ENCODE measurements at regions not wholly inside any gene's neighbourhood (a gene's known extent, or its start where the extent isn't known, plus 50 kb on each side); places are given as distances from the start of the nearest gene placed in this dataset.

DNA sequence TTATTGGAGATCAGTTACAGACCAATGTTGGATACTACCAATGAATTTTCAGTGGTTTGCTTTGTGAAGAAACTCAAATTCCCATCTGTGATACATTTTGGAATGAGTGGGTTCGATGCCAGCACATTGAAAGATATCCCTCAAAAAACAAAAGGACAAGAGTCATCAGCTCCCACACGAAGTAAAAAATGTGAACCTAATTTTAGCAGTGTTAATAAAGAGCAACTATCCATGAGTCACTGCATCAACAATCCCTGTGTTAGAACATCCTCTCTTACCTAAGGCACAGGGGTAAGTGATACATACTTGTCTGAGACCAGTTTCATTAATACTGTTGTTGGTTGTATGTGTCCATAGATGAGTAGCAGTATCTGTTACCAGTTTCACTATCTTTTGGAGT lies 551.8 kb upstream of the SOX11 start:
- Histone ChIP-seq H3K4me1 (ENCODE audit: control insufficient read depth, insufficient read depth, low read length) (no peaks in the 10 kb centered on the region), H3K79me2 (ENCODE audit: control insufficient read depth, insufficient read depth, low read length) (no peaks in the 10 kb centered on the region), H4K20me1 (ENCODE audit: control insufficient read depth, insufficient read depth) (no peaks in the 10 kb centered on the region), H3K36me3 (ENCODE audit: control insufficient read depth in 2 of 2, insufficient read depth in 2 of 2, low read length in 1 of 2) (no peaks in the 10 kb centered on the region), H2AFZ (ENCODE audit: control insufficient read depth, low read depth, low read length) (no peak overlapping the region), H3K27me3 (replicated peaks in 1 of 2; ENCODE audit: control insufficient read depth in 2 of 2, insufficient read depth in 2 of 2, low read length in 1 of 2) (no peaks in the 10 kb centered on the region), H3K9me3 (replicated peaks; ENCODE audit: control insufficient read depth, insufficient read depth, low read length) (no peaks in the 10 kb centered on the region), H3K9ac (ENCODE audit: control insufficient read depth, insufficient read depth, low read length) (no peak overlapping the region), H3K4me2 (ENCODE audit: control insufficient read depth, insufficient read depth) (no peak overlapping the region), H3K4me3 (no peak overlapping the region), H3K27ac (ENCODE audit: control insufficient read depth, insufficient read depth) (no peak overlapping the region)
- no peak for ATAC-seq
- ChIA-PET POLR2A (no interaction called here), SMC1A (ENCODE audit: uncharacterized antibody, unreplicated experiment) (no interaction called here), RAD21 (ENCODE audit: unreplicated experiment) (no interaction called here), CTCF (no interaction called here)
- no TSS peak for BruUV-seq (replicated peaks)
- no peak for TF ChIP-seq STAT3 (IDR thresholded peaks at IDR 0.05; ENCODE audit: low read depth, low read length)
- TF ChIP-seq IKZF1 (conservative IDR thresholded peaks at IDR 0.05), result no peak
- no peak for TF ChIP-seq BACH1 (IDR thresholded peaks at IDR 0.05; ENCODE audit: borderline replicate concordance)
- TF ChIP-seq RAD21 (IDR thresholded peaks at IDR 0.05; ENCODE audit: insufficient read depth, low read depth, low read length), result no peak
- TF ChIP-seq, protein P1, sequence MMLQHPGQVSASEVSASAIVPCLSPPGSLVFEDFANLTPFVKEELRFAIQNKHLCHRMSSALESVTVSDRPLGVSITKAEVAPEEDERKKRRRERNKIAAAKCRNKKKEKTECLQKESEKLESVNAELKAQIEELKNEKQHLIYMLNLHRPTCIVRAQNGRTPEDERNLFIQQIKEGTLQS (IDR thresholded peaks at IDR 0.05; ENCODE audit: borderline replicate concordance, extremely low read depth, low read depth, low read length), result no peak
- no peak for TF ChIP-seq NFYA (IDR thresholded peaks at IDR 0.05; ENCODE audit: borderline replicate concordance, low read depth, low read length)
- no peak for TF ChIP-seq ZNF274 (IDR thresholded peaks at IDR 0.05; ENCODE audit: insufficient read depth, insufficient read length)
- no peak for TF ChIP-seq EP300 (IDR thresholded peaks at IDR 0.05; ENCODE audit: borderline replicate concordance in 1 of 2, control insufficient read depth in 1 of 2, low read depth in 2 of 2, low read length in 2 of 2)
- TF ChIP-seq, protein P2, sequence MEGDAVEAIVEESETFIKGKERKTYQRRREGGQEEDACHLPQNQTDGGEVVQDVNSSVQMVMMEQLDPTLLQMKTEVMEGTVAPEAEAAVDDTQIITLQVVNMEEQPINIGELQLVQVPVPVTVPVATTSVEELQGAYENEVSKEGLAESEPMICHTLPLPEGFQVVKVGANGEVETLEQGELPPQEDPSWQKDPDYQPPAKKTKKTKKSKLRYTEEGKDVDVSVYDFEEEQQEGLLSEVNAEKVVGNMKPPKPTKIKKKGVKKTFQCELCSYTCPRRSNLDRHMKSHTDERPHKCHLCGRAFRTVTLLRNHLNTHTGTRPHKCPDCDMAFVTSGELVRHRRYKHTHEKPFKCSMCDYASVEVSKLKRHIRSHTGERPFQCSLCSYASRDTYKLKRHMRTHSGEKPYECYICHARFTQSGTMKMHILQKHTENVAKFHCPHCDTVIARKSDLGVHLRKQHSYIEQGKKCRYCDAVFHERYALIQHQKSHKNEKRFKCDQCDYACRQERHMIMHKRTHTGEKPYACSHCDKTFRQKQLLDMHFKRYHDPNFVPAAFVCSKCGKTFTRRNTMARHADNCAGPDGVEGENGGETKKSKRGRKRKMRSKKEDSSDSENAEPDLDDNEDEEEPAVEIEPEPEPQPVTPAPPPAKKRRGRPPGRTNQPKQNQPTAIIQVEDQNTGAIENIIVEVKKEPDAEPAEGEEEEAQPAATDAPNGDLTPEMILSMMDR (IDR thresholded peaks at IDR 0.05 in 2 of 3, conservative IDR thresholded peaks at IDR 0.05 in 1 of 3; ENCODE audit: control insufficient read depth in 2 of 3, extremely low read depth in 1 of 3, insufficient read depth in 1 of 3, low read depth in 3 of 3, low read length in 3 of 3), result no peak
- TF ChIP-seq YY1 (IDR thresholded peaks at IDR 0.05; ENCODE audit: low read depth, low read length), result no peak
- no peak for TF ChIP-seq DPF2 (IDR thresholded peaks at IDR 0.05)
- no peak for TF ChIP-seq POU2F2 (IDR thresholded peaks at IDR 0.05; ENCODE audit: borderline replicate concordance, low read depth, low read length)
- TF ChIP-seq HDAC2 (IDR thresholded peaks at IDR 0.05), result no peak
- TF ChIP-seq FOXM1 (IDR thresholded peaks at IDR 0.05; ENCODE audit: low read depth, low read length), result no peak
- no peak for TF ChIP-seq RUNX3 (IDR thresholded peaks at IDR 0.05; ENCODE audit: low read length)
- no peak for TF ChIP-seq POLR2AphosphoS2 (IDR thresholded peaks at IDR 0.05; ENCODE audit: low read depth, low read length)
- 2% methylated on average over 2 of the region's 2 CpGs for WGBS (ENCODE audit: insufficient coverage, insufficient replicate concordance, low lambda C conversion rate, missing lambda C conversion rate)
- in situ Hi-C loops (cut with MboI), result no loop called here
- intact Hi-C loops (cut with micrococcal nuclease; ENCODE audit: unreplicated experiment), result no loop called here
- no peak for FAIRE-seq
- DNase-seq (ENCODE audit: low read depth, low spot score), result no peak

All from GM12878 (cell line).